Cardiac septum (tissue), 1 donor: ENCODE measurements at regions not wholly inside any gene's neighbourhood (a gene's known extent, or its start where the extent isn't known, plus 50 kb on each side); places are given as distances from the start of the nearest gene placed in this dataset.

Source experiments
- DNase-seq: peaks from one replicate; pipeline ENCODE4 v3.0.0-alpha.2; 2020; ENCODE audit warnings: low spot score
- intact Hi-C: fragments of 100-400 bp; cut with DNase I; formaldehyde crosslinking; loops from one replicate; pipeline ENCODE4 v1.14.0; 2022
- donor health status: DM: no; HTN: no; CAD: no.

- intact Hi-C loops, result no loop called here
- no peak for DNase-seq
Observed at GRCh38 chr10:53134050-53134449, 361.5 kb upstream of the MBL2 start.

- DNase-seq, result no peak
- intact Hi-C loops, result no loop called here
Observed at GRCh38 chr10:53130337-53130736, 357.8 kb upstream of the MBL2 start.

- intact Hi-C loops, result no loop called here
- DNase-seq, result no peak
Observed at GRCh38 chr10:53127686-53128085, 355.1 kb upstream of the MBL2 start.

GRCh38 chr10:53123311-53123710, 350.7 kb upstream of the MBL2 start:
- no peak for DNase-seq
- intact Hi-C loops, result no loop called here

GRCh38 chr10:53122281-53122680, 349.7 kb upstream of the MBL2 start:
- no peak for DNase-seq
- intact Hi-C loops, result no loop called here

- intact Hi-C loops, result no loop called here
- DNase-seq, result no peak
Observed at GRCh38 chr10:53115660-53116059, 343.1 kb upstream of the MBL2 start.

DNA sequence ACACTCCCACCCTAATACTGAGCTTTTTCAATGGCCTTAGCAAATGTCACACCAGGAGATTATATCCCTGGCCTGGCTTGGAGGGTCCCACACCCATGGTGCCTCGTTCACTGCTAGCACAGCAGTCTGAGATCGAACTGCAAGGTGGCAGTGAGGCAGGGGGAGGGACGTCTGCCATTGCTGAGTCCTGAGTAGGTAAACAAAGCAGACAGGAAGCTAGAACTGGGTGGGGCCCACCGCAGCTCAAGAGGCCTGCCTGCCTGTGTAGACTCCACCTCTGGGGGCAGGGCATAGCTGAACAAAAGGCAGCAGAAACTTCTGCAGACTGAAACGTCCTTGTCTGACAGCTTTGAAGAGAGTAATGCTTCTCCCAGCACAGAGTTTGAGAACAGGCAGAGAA, 338.9 kb upstream of the MBL2 start:
- intact Hi-C loops, result no loop called here
- DNase-seq, result no peak

DNA sequence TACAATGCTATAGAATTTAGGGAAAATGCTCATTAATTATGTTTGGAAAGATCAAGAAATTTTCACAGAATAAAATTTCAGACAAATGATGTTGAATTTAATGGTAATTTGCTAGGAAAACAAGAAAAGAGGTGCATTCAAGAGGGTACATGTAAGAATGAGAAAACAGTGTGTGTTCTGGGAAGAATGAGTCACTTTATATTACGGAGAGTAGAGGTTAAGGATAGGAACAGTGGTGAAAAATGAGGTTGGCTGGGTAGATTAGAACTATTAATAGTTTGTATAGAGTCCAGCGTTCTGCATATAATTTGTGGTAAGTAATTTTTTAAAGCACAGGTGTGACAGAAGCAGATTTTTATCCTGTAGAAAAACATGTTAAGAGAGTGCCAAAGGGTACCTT, 336.7 kb upstream of the MBL2 start:
- DNase-seq, result no peak
- intact Hi-C loops, result no loop called here

DNA sequence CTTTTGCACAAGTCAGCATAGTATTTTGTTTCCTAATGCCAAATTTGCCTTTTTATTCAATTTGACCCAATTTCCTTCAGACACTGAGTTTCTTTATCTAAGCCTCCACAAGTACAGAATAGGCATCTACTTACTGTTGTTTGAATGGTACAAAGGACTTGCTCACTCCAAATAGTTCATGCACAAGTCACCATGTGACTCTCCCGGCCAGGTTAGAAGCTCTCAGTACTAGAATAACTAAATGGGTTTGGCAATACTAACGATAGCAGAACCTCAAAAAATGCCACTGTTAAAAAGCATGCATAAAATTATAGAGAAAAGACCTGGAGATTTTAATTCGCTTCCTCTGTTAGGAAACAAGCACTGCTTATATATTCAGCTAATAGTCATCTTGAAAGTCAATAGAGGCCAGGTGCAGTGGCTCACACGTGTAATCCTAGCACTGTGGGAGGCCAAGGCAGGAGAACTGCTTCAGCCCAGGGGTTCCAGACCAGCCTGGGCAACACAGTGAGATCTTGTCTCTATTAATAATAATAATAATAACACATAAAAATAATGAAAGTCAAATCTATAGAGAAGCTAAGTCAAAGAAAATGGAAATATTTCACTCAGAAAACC, 335.8 kb upstream of the MBL2 start:
- intact Hi-C loops, result no loop called here

DNA sequence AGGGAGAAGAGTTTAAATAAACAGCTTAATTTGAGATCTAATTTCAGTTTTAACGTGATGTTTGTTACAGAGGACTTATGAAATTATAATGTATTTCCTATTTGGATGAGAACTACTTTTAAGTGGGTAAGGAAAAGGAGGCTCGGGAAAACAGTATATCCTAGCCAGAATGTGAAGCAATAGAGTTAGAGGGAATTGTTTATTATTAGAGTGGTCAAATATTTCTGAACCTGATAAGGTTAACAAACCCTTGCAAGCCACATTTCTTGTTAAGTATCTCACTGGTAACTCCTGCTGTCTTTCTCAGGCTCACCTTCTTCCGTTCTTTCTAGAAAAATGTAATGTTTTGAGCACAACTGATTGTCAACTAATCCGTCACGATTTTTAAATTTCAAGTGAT, 335.1 kb upstream of the MBL2 start:
- intact Hi-C loops, result no loop called here
- DNase-seq, result no peak

More for the DNA sequence above, 335.8 kb upstream of the MBL2 start:
- no peak for DNase-seq

DNA sequence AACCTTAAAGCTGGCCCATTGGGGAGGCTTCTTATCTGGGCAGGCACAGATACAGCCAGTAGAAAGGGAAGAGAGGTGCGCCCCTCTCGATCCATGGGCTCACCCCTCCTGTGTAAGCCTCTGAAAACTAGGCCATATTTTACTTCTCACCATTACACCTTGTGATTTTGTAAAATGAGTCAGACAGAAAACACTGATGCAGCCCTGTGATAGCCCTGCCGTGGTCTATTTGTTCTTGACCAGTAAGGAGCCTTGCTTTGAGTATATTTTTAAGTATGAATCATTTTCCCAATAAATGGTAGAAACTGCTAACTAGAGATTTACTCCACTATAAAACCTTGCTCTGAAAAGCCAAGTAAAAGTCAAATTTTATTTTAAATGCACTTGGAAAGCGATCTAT, 329.8 kb upstream of the MBL2 start:
- intact Hi-C loops, result no loop called here
- no peak for DNase-seq

GRCh38 chr10:53093878-53094277, 321.3 kb upstream of the MBL2 start:
- intact Hi-C loops, result no loop called here
- DNase-seq, result no peak

- DNase-seq, result no peak
- intact Hi-C loops, result no loop called here
Observed at GRCh38 chr10:53091574-53091973, 319.0 kb upstream of the MBL2 start.

- intact Hi-C loops, result no loop called here
- no peak for DNase-seq
Observed at GRCh38 chr10:53088961-53089360, 316.4 kb upstream of the MBL2 start.

GRCh38 chr10:53079283-53079682, 306.7 kb upstream of the MBL2 start:
- no peak for DNase-seq
- intact Hi-C loops, result no loop called here

DNA sequence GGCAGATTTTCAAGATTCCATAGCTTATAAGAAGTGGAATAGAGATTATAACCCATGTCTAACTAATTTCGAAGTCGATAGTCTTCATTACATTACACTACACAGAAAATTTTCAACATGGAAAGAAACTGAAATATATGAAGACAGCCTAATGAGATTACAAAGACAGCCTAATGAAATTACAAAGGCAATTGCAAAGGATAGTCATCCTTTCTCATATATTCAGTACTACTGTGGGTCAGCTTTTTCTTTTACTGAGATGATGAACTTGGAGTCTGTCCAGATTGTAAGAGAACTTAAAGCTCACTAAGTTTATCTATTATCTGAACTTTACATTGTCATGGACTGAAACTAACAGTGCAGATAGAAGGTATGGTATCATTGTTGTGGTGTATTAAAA, 304.4 kb upstream of the MBL2 start:
- intact Hi-C loops, result no loop called here
- no peak for DNase-seq

- no peak for DNase-seq
- intact Hi-C loops, result no loop called here
Observed at GRCh38 chr10:53075469-53075868, 302.9 kb upstream of the MBL2 start.

DNA sequence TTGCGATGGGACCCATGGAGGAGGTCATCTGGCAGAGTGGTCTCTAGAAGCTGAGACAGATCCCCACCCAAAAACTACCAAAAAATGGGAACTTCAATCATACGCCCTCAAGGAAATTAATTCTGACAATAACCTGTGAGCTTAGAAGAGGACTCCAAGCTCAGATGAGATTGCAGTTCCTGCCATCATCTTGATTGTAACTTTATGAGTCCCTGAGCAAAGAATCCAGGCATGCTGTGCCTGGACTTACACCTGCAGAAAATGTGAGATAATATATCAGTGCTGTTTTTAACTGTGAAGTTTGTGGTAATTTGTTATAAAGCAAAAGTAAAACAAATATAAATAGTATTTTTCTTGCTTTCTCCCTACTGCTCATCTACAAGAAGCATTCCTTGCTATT, 299.6 kb upstream of the MBL2 start:
- intact Hi-C loops, result no loop called here
- DNase-seq, result no peak

GRCh38 chr10:53071505-53072125, 299.0 kb upstream of the MBL2 start:
- no peak for DNase-seq
- intact Hi-C loops, result no loop called here

GRCh38 chr10:53069013-53069412, 296.4 kb upstream of the MBL2 start:
- intact Hi-C loops, result no loop called here
- DNase-seq, result no peak

DNA sequence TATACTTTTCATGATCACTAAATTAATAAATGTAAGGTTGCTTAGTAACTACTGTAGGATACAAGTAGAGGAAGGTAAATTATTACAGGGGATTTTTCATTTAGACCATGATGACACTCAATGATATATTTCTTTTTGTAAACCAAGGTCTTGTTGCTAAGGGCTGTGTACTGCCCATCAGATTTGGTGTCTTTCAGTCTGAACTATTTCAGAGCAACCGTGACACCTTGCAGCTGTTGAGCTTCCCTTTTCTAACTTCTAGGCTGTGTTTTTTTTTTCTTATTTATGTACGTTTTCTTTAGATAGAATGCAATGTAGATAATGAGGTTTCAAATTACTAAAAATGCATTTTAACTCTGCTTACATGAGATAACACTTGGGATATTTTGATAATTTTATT, 292.0 kb upstream of the MBL2 start:
- intact Hi-C loops, result no loop called here
- DNase-seq, result no peak

- intact Hi-C loops, result no loop called here
- no peak for DNase-seq
Observed at GRCh38 chr10:53063805-53064204, 291.2 kb upstream of the MBL2 start.
